CD4-positive, CD25-positive, alpha-beta regulatory T cell (primary cell): ENCODE measurements at regions not wholly inside any gene's neighbourhood (a gene's known extent, or its start where the extent isn't known, plus 50 kb on each side); places are given as distances from the start of the nearest gene placed in this dataset.

ENCODE experiments used
- ATAC-seq, 2 donors: fragments of 150-1000 bp; cut with Tn5 transposase; one replicate each; pipeline ENCODE4 v1.10.0; 2021; ENCODE audit warnings: low read depth in 2 of 2, moderate number of reproducible peaks in 2 of 2, moderate library complexity in 1 of 2
- DNase-seq, 3 donors: peaks; one replicate each; pipeline versions ENCODE4 v3.0.0 to v3.0.0-alpha.2; 2012 to 2022; ENCODE audit warnings: mixed read lengths in 1 of 3
- H3K27ac ChIP-seq: one replicate; pipeline ENCODE4 v1.7.0; 2013; ENCODE audit warnings: mild to moderate bottlenecking, low read length; ENCODE audit not compliant: insufficient read depth, poor library complexity, severe bottlenecking
- H3K27me3 ChIP-seq: one replicate; pipeline ENCODE4 v1.7.0; 2013; ENCODE audit warnings: low read length; ENCODE audit not compliant: control insufficient read depth, insufficient read depth
- H3K36me3 ChIP-seq: one replicate; pipeline ENCODE4 v1.7.0; 2013; ENCODE audit warnings: mild to moderate bottlenecking, low read length, moderate library complexity; ENCODE audit not compliant: control insufficient read depth, insufficient read depth
- H3K4me1 ChIP-seq: 2 replicates; pipeline ENCODE4 v1.7.0; 2013; ENCODE audit warnings: mild to moderate bottlenecking, low read length; ENCODE audit not compliant: insufficient read depth, control insufficient read depth, poor library complexity, severe bottlenecking
- H3K4me3 ChIP-seq: one replicate; pipeline ENCODE4 v1.7.0; 2013; ENCODE audit warnings: low read depth, mild to moderate bottlenecking, low read length, moderate library complexity
- H3K9me3 ChIP-seq, 2 experiments: 1 replicate in 1 of 2; 2 replicates in 1 of 2; pipeline ENCODE4 v1.7.0; 2013; ENCODE audit warnings: low read length in 2 of 2, mild to moderate bottlenecking in 1 of 2, moderate library complexity in 1 of 2; ENCODE audit not compliant: control insufficient read depth in 2 of 2
- H3K27ac Mint-ChIP-seq, 3 donors: one replicate each; pipeline ENCODE4 v1.8.0; 2020 to 2022; ENCODE audit warnings: mild to moderate bottlenecking in 3 of 3, mixed read lengths in 3 of 3, moderate library complexity in 2 of 3
- H3K27me3 Mint-ChIP-seq: one replicate; pipeline ENCODE4 v1.8.0; 2022; ENCODE audit warnings: mild to moderate bottlenecking, mixed read lengths
- H3K36me3 Mint-ChIP-seq: one replicate; pipeline ENCODE4 v1.8.0; 2020; ENCODE audit warnings: mixed read lengths
- H3K4me1 Mint-ChIP-seq, 4 donors: one replicate each; pipeline ENCODE4 v1.8.0; 2020 to 2022; ENCODE audit warnings: mixed read lengths in 4 of 4, mild to moderate bottlenecking in 1 of 4
- H3K4me3 Mint-ChIP-seq, 4 donors: one replicate each; pipeline ENCODE4 v1.8.0; 2020 to 2022; ENCODE audit warnings: mild to moderate bottlenecking in 4 of 4, mixed read lengths in 4 of 4, moderate library complexity in 3 of 4
- H3K9me3 Mint-ChIP-seq, 7 donors: one replicate each; pipeline ENCODE4 v1.8.0; 2020 to 2022; ENCODE audit warnings: mixed read lengths in 7 of 7, mild to moderate bottlenecking in 3 of 7, moderate library complexity in 2 of 7

GRCh38 chr11:133713406-133713805 lies 131.9 kb downstream of the SPATA19 start:
- ATAC-seq: no peak

GRCh38 chr11:133712051-133712560 lies 133.2 kb downstream of the SPATA19 start:
- Histone ChIP-seq H3K4me3 (no peak overlapping the region), H3K9me3 (no peaks in the 10 kb centered on the region), H3K36me3 (no peaks in the 10 kb centered on the region), H3K4me1 (no peaks in the 10 kb centered on the region), H3K27ac (no peak overlapping the region), H3K27me3 (no peaks in the 10 kb centered on the region)
- DNase-seq (no peak), ATAC-seq (no peak)
- Mint-ChIP-seq H3K4me3 (no peak overlapping the region), H3K9me3 (peaks cover 0 to 4% (median 0%) of the 10 kb centered on the region in 7 donors), H3K27ac (no peak overlapping the region), H3K27me3 (no peaks in the 10 kb centered on the region), H3K4me1 (no peaks in the 10 kb centered on the region), H3K36me3 (no peaks in the 10 kb centered on the region)

More at GRCh38 chr11:133713406-133713805, 131.9 kb downstream of the SPATA19 start:
- no peak overlapping the region for H3K4me3 Mint-ChIP-seq
- no peaks in the 10 kb centered on the region for H3K27me3 Mint-ChIP-seq
- H3K36me3 Mint-ChIP-seq: no peaks in the 10 kb centered on the region
- no peak for DNase-seq
- peaks cover 0 to 5% (median 0%) of the 10 kb centered on the region in 7 donors for H3K9me3 Mint-ChIP-seq
- no peak overlapping the region for H3K27ac Mint-ChIP-seq
- Histone ChIP-seq H3K36me3 (no peaks in the 10 kb centered on the region), H3K9me3 (no peaks in the 10 kb centered on the region), H3K27ac (no peak overlapping the region), H3K27me3 (no peaks in the 10 kb centered on the region), H3K4me3 (no peak overlapping the region), H3K4me1 (no peaks in the 10 kb centered on the region)
- no peaks in the 10 kb centered on the region for H3K4me1 Mint-ChIP-seq

DNA sequence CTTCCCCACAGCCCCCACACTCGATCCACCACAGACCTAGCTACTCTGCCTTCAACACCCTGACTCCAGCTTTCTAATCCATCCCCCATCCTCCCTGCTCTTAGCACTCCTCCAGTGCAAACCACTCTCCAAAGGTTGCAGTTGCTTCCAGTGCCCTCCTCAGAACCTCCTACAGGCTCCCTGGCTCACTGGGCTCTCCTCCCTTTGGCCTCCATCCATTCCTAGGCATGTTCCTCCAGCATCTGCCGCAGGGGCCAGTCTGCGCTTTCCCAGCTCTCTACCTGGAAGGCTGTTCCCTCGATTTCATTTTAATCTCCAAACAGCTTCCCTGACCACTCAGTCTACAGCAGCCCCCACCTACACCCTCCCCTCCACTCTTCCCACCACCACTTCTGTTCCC lies 133.8 kb downstream of the SPATA19 start:
- no peaks in the 10 kb centered on the region for H3K36me3 ChIP-seq
- Mint-ChIP-seq H3K4me1 (no peaks in the 10 kb centered on the region), H3K27ac (no peak overlapping the region), H3K9me3 (peaks cover 0 to 3% (median 0%) of the 10 kb centered on the region in 7 donors), H3K4me3 (no peak overlapping the region), H3K36me3 (no peaks in the 10 kb centered on the region), H3K27me3 (no peaks in the 10 kb centered on the region)
- H3K4me1 ChIP-seq: no peaks in the 10 kb centered on the region
- no peak for DNase-seq
- no peaks in the 10 kb centered on the region for H3K27me3 ChIP-seq
- no peak overlapping the region for H3K4me3 ChIP-seq
- no peaks in the 10 kb centered on the region for H3K9me3 ChIP-seq
- no peak for ATAC-seq
- no peak overlapping the region for H3K27ac ChIP-seq

GRCh38 chr11:133710681-133711240 lies 134.6 kb downstream of the SPATA19 start:
- no peaks in the 10 kb centered on the region for H3K9me3 ChIP-seq
- no peaks in the 10 kb centered on the region for H3K27me3 ChIP-seq
- no peak overlapping the region for H3K4me3 ChIP-seq
- ATAC-seq: no peak
- H3K9me3 Mint-ChIP-seq: peaks cover 0 to 1% (median 0%) of the 10 kb centered on the region in 7 donors
- H3K27ac ChIP-seq: no peak overlapping the region
- DNase-seq: no peak
- no peaks in the 10 kb centered on the region for H3K27me3 Mint-ChIP-seq
- no peaks in the 10 kb centered on the region for H3K4me1 Mint-ChIP-seq
- H3K4me1 ChIP-seq: no peaks in the 10 kb centered on the region
- no peaks in the 10 kb centered on the region for H3K36me3 ChIP-seq
- no peaks in the 10 kb centered on the region for H3K36me3 Mint-ChIP-seq
- no peak overlapping the region for H3K27ac Mint-ChIP-seq
- no peak overlapping the region for H3K4me3 Mint-ChIP-seq

DNA sequence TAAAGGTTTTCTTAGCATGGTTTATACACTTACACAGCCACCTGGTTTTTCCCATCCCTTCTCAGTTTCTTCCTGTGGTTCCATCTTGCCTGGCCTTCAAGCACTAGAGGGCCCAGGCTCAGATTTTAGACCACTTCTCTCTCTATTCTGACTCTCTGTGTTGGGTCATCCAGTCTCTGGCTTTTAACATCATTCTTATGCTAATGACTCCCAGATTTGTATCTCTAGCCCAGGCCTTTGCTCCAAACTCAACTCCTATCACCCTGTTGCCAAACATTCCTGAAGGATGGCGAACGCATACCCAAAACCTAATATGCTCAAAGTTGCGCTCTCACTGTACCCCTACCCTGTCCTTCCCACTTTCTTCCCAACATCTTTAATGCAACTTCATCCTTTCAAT lies 135.1 kb downstream of the SPATA19 start:
- DNase-seq (no peak), ATAC-seq (no peak)
- Histone ChIP-seq H3K27me3 (no peaks in the 10 kb centered on the region), H3K4me3 (no peak overlapping the region), H3K36me3 (no peaks in the 10 kb centered on the region), H3K4me1 (no peaks in the 10 kb centered on the region), H3K9me3 (no peaks in the 10 kb centered on the region), H3K27ac (no peak overlapping the region)
- no peaks in the 10 kb centered on the region for H3K27me3 Mint-ChIP-seq
- no peaks in the 10 kb centered on the region for H3K36me3 Mint-ChIP-seq
- no peaks in the 10 kb centered on the region for H3K4me1 Mint-ChIP-seq
- no peak overlapping the region for H3K27ac Mint-ChIP-seq
- H3K4me3 Mint-ChIP-seq: no peak overlapping the region
- H3K9me3 Mint-ChIP-seq: no peaks in the 10 kb centered on the region

GRCh38 chr11:133708547-133709051 lies 136.7 kb downstream of the SPATA19 start:
- Mint-ChIP-seq H3K27me3 (no peaks in the 10 kb centered on the region), H3K4me1 (no peaks in the 10 kb centered on the region), H3K4me3 (no peak overlapping the region), H3K9me3 (no peaks in the 10 kb centered on the region), H3K36me3 (no peaks in the 10 kb centered on the region), H3K27ac (no peak overlapping the region)
- no peak overlapping the region for H3K27ac ChIP-seq
- DNase-seq: no peak
- no peak for ATAC-seq
- H3K36me3 ChIP-seq: no peaks in the 10 kb centered on the region
- no peak overlapping the region for H3K4me3 ChIP-seq
- H3K4me1 ChIP-seq: no peaks in the 10 kb centered on the region
- no peaks in the 10 kb centered on the region for H3K9me3 ChIP-seq
- H3K27me3 ChIP-seq: no peaks in the 10 kb centered on the region

DNA sequence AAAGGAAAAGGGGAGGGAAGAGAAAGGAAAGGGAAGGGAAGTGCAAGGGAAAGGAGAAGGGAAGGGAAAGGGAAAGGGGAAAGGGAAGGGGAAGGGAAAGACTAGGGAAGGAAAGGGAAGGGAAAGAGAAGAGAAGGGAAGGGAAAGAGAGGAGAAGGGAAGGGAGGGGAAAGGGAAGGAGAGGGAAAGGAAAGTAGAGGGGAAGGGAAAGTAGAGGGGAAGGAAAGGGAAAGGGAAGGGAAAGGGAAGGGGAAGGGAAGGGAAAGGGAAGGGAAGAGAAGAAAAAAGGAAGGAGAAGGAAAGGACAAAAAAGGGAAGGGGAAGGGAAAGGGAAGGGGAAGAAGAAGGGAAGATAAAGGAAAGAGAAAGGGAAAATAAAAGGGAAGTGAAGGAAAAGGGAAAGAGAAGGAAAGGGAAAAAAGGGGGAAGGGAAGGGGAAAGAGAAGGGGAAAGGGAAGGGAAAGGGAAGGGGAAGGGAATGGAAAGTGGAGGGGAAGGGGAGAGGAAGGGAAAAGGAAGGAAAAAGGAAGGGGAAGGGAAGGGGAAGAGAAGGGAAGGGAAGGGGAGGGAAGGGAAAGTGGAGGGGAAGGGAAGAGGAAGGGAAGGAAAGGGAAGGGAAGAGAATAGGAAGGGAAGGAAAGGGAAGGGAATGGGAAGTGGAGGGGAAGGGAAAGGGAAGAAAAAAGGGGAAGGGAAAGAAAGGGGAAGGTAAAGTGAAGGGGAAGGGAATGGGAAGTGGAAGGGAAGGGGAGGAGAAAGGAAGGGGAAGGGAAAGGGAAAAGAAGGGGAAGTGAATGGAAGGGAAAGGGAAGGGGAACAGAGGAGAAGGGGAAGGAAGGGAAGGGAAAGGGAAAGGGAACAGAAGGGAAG lies 138.2 kb downstream of the SPATA19 start:
- Histone ChIP-seq H3K27ac (no peak overlapping the region), H3K27me3 (no peaks in the 10 kb centered on the region), H3K4me3 (no peak overlapping the region), H3K9me3 (no peaks in the 10 kb centered on the region), H3K4me1 (no peaks in the 10 kb centered on the region), H3K36me3 (no peaks in the 10 kb centered on the region)
- ATAC-seq (no peak), DNase-seq (no peak)
- no peaks in the 10 kb centered on the region for H3K36me3 Mint-ChIP-seq
- no peak overlapping the region for H3K4me3 Mint-ChIP-seq
- no peaks in the 10 kb centered on the region for H3K4me1 Mint-ChIP-seq
- no peaks in the 10 kb centered on the region for H3K9me3 Mint-ChIP-seq
- H3K27ac Mint-ChIP-seq: no peak overlapping the region
- no peaks in the 10 kb centered on the region for H3K27me3 Mint-ChIP-seq
